MCF 10A (cell line): ENCODE measurements at regions not wholly inside any gene's neighbourhood (a gene's known extent, or its start where the extent isn't known, plus 50 kb on each side); places are given as distances from the start of the nearest gene placed in this dataset.

ENCODE experiments used
- BruUV-seq: library from RNA; stranded (reverse); fragments of 400-500 nt; replicated peaks from 2 replicates; lab custom pipeline; 2021; lab: Mats Ljungman, UMichigan
- CTCF ChIA-PET: fragments of 300-600 bp; sonication (Branson Sonifier 250); formaldehyde crosslinking; extraction: SDS; loops from one replicate; lab custom pipeline; 2021; ENCODE audit warnings: antibody characterized with exemption, inconsistent platforms; lab: Yijun Ruan, JAX
- POLR2A ChIA-PET: fragments of 300-600, 350-650 bp; sonication (Branson Sonifier 250); formaldehyde crosslinking; extraction: SDS; loops from one replicate; lab custom pipeline; 2020; ENCODE audit warnings: antibody characterized with exemption, inconsistent platforms; lab: Yijun Ruan, JAX
- DNase-seq: peaks from one replicate; pipeline ENCODE4 v3.0.0-alpha.2; 2018; ENCODE audit not compliant: unreplicated experiment
- H3K27ac Mint-ChIP-seq: one replicate; pipeline ENCODE4 v1.8.0; 2022; ENCODE audit warnings: mild to moderate bottlenecking, low read depth, mixed read lengths; ENCODE audit not compliant: unreplicated experiment
- H3K27me3 Mint-ChIP-seq: one replicate; pipeline ENCODE4 v1.8.0; 2022; ENCODE audit warnings: mixed read lengths; ENCODE audit not compliant: insufficient read depth, unreplicated experiment
- H3K36me3 Mint-ChIP-seq: one replicate; pipeline ENCODE4 v1.8.0; 2022; ENCODE audit warnings: mild to moderate bottlenecking, moderate library complexity, mixed read lengths; ENCODE audit not compliant: insufficient read depth, unreplicated experiment
- H3K4me1 Mint-ChIP-seq: one replicate; pipeline ENCODE4 v1.8.0; 2022; ENCODE audit warnings: mixed read lengths; ENCODE audit not compliant: insufficient read depth, unreplicated experiment
- H3K4me3 Mint-ChIP-seq: one replicate; pipeline ENCODE4 v1.8.0; 2022; ENCODE audit warnings: mild to moderate bottlenecking, moderate library complexity, mixed read lengths; ENCODE audit not compliant: unreplicated experiment
- H3K9me3 Mint-ChIP-seq: one replicate; pipeline ENCODE4 v1.8.0; 2022; ENCODE audit warnings: mixed read lengths; ENCODE audit not compliant: unreplicated experiment
- CTCF ChIP-seq: fragments of 200-600 bp; IDR thresholded peaks from one replicate; pipeline ENCODE4 v1.8.0; 2022; ENCODE audit warnings: antibody characterized with exemption, mild to moderate bottlenecking; ENCODE audit not compliant: unreplicated experiment
- intact Hi-C: fragments of 100-400 bp; cut with micrococcal nuclease; formaldehyde crosslinking; loops from 2 replicates; pipeline ENCODE4 v1.14.1; 2022

GRCh38 chr1:188444526-188444925 is 1615.8 kb downstream of the PLA2G4A start:
- TF ChIP-seq CTCF = no peak
- intact Hi-C loops = no loop called here
- no peaks in the 10 kb centered on the region for H3K36me3 Mint-ChIP-seq
- no peaks in the 10 kb centered on the region for H3K4me1 Mint-ChIP-seq
- H3K27me3 Mint-ChIP-seq = no peaks in the 10 kb centered on the region
- no peak overlapping the region for H3K4me3 Mint-ChIP-seq
- ChIA-PET POLR2A (interaction anchor here (0.7 kb wide), 1 partner anchor 263 kb away, joined by 3 read pairs; no protein-coding TSS in a partner anchor), CTCF (no interaction called here)
- no peak overlapping the region for H3K27ac Mint-ChIP-seq
- no peaks in the 10 kb centered on the region for H3K9me3 Mint-ChIP-seq
- DNase-seq = no peak
- no TSS peak for BruUV-seq

GRCh38 chr1:188462837-188463236 is 1634.1 kb downstream of the PLA2G4A start:
- TF ChIP-seq CTCF = no peak
- DNase-seq = no peak
- Mint-ChIP-seq H3K4me3 (no peak overlapping the region), H3K27me3 (no peaks in the 10 kb centered on the region), H3K4me1 (peaks cover 5% of the 10 kb centered on the region), H3K27ac (no peak overlapping the region), H3K9me3 (no peaks in the 10 kb centered on the region), H3K36me3 (no peaks in the 10 kb centered on the region)
- intact Hi-C loops = no loop called here
- CTCF ChIA-PET = no interaction called here
- BruUV-seq = no TSS peak
- POLR2A ChIA-PET = interaction anchor here (0.6 kb wide), 1 partner anchor 152 kb away, joined by 3 read pairs; no protein-coding TSS in a partner anchor

GRCh38 chr1:188463919-188464318 is 1635.2 kb downstream of the PLA2G4A start:
- H3K36me3 Mint-ChIP-seq = no peaks in the 10 kb centered on the region
- BruUV-seq = no TSS peak
- H3K27ac Mint-ChIP-seq = no peak overlapping the region
- TF ChIP-seq CTCF = peak; percentile 20
- peaks cover 5% of the 10 kb centered on the region for H3K4me1 Mint-ChIP-seq
- POLR2A ChIA-PET = no interaction called here
- CTCF ChIA-PET = interaction anchor here (0.6 to 1.1 kb wide), 7 partner anchors 10 to 1974 kb away, joined by 3 to 6 read pairs (median 3); no protein-coding TSS in a partner anchor
- no peaks in the 10 kb centered on the region for H3K9me3 Mint-ChIP-seq
- H3K27me3 Mint-ChIP-seq = no peaks in the 10 kb centered on the region
- intact Hi-C loops = no loop called here
- DNase-seq = peak; percentile 18
- no peak overlapping the region for H3K4me3 Mint-ChIP-seq

GRCh38 chr1:188466539-188466938 is 1637.8 kb downstream of the PLA2G4A start:
- H3K36me3 Mint-ChIP-seq = no peaks in the 10 kb centered on the region
- intact Hi-C loops = no loop called here
- no peak overlapping the region for H3K4me3 Mint-ChIP-seq
- no TSS peak for BruUV-seq
- peaks cover 5% of the 10 kb centered on the region for H3K4me1 Mint-ChIP-seq
- POLR2A ChIA-PET = interaction anchor here (0.6 kb wide), 1 partner anchor 50 kb away, joined by 3 read pairs; no protein-coding TSS in a partner anchor
- no peaks in the 10 kb centered on the region for H3K27me3 Mint-ChIP-seq
- no peak for TF ChIP-seq CTCF
- no peaks in the 10 kb centered on the region for H3K9me3 Mint-ChIP-seq
- CTCF ChIA-PET = interaction anchor here (0.6 kb wide), 1 partner anchor 1415 kb away, joined by 3 read pairs; no protein-coding TSS in a partner anchor
- no peak for DNase-seq
- H3K27ac Mint-ChIP-seq = no peak overlapping the region
